GM19240 (cell line): ENCODE measurements at regions not wholly inside any gene's neighbourhood (a gene's known extent, or its start where the extent isn't known, plus 50 kb on each side); places are given as distances from the start of the nearest gene placed in this dataset.
"Not testable (repeated sequence)": the region's sequence is repeated elsewhere in the genome, so short reads cannot be mapped to it uniquely, and the experiment has no call there.

Experiments used
- DNase-seq: peaks from one replicate; pipeline ENCODE4 v3.0.0; 2011; ENCODE audit warnings: low spot score; ENCODE audit not compliant: insufficient read length

DNA sequence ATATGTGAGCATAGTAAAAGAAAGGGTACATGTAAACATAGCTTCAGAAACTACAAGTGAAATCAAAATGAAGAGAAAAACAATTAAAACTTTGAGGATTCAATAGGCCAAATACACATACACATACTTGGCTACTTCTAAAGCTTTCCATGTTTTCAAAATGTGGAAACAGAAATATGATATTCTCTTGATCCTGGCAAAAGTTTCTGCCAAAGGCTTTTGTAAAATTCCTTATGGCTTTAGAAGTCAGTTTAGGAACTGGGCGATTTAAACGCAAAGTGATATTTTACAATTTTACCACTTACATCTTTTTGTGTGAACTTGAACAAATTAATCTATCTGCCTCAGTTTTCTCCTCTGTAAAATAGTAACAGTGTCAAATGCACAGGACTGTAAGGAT is 756.4 kb downstream of the C12orf50 start:
- DNase-seq, result no peak

DNA sequence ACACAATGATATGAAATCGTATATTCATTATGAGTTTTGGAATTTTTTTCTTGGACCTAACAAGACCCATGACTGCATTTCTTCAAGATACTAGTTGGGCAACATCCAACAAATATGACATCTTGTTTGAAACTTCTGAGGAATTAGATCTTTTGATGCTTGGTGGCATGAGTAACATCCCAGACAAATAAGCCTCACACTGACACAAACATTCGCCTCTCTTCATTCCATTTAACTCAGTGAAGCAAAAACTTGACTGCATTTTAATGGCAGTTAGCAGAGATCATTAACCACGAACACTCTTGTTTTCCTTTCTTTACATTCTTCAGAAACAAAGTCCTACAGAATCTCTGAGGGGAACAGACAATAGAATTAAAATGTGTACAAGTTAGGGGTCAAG is 758.3 kb downstream of the C12orf50 start:
- no peak for DNase-seq

DNA sequence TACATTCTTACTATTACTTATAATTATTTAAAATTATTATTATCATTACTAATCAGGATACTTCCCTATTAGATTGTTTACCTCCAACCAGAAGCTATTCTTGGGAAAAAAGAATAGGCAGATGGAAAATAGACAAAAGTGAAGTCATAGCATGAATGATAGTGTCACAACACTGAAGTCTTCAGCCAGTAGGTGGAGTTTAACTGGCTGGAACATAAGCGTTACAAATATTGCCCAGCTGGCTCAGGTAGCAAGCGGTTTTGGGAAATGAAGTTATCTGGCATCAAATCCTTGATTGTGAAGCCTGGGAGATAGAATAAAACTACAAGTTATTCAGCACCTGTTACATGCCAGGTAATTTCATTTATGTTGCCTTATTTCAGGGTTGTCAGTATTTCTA is 762.9 kb downstream of the C12orf50 start:
- DNase-seq, result no peak

GRCh38 chr12:87259391-87259790 is 769.8 kb downstream of the C12orf50 start:
- no peak for DNase-seq

DNA sequence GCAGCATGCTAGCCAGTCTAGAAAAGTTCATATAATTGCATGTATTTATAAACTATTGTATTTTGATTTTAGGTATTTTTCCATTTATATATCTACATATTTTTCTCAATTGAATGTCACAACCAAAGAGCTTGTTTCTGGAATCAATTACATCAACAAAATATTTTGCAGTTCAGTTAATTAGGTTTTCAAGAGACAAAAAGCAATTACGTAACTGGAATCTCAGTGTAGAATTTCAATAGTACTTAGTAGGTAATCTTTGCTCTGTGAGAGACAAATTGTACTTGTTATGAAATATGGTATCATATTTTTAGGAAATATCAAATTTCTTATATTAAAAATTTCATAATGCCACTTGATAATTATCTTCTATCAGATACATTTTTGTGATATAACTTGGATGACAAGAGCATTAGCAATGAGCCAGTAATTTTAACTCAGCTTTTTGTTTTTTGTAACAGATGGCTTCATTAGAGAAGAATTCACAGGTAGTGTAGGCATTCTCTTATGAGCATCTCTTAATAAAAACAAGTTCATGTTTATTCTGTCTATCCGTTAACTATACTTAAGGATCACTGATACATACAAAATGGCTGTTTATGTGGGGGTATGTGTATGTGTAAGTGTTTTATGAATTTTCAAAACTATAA is 774.7 kb downstream of the C12orf50 start:
- no peak for DNase-seq

DNA sequence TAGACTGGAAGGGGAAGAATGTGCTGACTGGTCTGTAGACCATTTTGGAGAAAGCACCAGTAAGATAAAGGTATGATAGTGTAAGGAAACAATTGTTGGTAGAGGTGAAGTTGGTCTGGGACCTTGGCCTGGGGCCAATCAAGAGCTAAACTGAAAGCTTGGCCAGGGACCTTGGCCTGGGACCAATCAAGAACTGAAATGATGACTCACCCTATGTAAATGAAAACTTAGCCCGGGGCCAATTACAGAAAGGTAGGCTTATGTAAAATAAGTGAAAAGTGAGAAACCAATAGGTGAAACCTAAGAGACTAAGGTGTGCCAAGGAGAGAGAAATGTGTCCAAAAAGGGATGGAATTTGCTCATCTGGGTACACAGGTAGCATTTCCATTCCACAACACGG is 776.0 kb downstream of the C12orf50 start:
- no peak for DNase-seq

- no peak for DNase-seq
Measured at GRCh38 chr12:87246726-87247125, 782.5 kb downstream of the C12orf50 start.

DNA sequence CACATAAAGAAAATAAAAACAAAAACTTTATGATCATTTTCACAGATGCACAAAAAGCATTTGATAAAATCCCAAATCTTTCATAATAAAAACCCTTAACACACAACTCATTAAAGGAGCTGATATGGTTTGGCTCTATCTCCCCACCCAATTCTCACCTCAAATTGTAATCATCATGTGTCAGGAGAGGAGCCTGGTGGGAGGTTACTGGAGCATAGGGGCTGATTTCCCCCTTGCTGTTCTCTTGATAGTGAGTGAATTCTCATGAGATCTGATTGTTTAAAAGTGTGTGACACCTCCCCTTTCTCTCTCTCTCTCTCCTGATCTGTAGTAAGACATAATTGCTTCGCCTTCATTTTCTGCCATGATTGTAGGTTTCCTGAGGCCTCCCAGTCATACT is 790.7 kb downstream of the C12orf50 start:
- DNase-seq, result no peak

GRCh38 chr12:87234898-87235297 is 794.3 kb downstream of the C12orf50 start:
- DNase-seq, result no peak

GRCh38 chr12:87233671-87234070 is 795.5 kb downstream of the C12orf50 start:
- no peak for DNase-seq

DNA sequence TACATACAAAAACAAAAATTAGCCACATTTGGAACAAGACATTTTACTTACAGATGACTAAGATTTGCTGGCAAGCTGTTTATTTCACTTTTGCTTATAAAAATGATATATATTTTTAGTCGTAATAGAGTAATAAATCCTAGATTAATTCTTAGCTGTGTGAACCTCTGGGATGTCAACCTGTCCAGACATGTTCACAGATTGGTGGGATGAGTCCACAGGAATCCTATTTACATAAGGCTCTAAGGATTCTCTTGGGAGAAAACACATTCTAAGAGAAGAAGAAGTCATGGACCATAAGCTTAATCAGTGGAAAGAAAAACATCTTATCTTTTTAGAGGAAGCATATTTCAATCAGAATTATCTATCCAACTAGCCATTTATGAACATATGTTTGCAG is 797.4 kb downstream of the C12orf50 start:
- no peak for DNase-seq

DNA sequence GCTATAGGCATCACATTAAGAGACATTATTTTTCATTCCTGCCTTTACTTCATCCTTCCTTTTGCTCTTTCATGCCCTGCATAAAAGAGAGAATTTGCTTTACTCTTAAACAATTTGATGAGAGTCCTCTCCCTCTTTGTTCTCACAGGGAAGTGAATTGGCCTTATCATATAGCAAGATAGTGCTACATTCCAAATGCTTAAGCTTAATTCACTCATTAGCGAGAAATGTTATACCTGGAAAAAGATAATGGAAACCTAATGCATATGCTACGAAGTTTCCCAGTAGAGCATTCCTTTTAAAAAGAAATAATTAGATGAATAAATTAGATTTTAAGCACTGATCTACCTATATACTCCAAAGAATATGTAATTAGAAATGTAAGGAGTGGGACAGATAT is 798.8 kb downstream of the C12orf50 start:
- no peak for DNase-seq

DNA sequence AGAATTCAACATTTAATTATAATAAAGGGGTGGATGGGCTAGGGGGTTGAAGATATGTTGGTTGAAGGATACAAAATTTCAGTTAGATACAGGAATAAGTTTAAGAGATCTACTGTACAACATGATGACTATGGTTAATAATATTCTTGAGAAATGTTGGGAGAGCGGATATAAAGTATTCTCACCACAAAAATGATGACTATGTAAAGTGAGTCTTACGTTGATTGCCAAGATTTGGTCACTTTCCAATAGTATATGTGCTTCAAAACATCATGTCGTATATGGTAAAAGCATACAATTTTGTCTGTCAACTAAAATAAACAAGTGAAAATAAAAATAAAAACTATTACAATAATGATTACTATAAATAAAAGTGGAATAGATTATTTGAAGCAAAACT is 802.0 kb downstream of the C12orf50 start:
- no peak for DNase-seq

DNA sequence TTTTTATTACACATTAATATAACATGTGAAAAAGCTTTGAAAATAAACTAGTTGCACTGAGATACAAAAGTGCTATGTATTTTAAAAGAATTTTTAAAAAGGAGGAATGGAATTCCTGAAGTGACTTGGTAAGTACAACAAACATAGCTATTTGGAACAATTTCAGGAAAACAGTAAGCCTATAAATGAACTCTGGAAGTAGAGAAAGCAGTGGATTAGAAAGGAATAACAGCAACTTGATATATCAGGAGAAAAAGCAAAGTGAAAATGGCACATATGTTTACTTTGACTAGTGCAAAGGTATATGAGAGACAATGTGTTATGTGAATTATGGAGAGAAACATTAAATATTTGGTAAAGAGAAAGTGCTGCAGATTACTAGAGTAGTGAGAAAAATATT is 811.7 kb downstream of the C12orf50 start:
- DNase-seq, result no peak

DNA sequence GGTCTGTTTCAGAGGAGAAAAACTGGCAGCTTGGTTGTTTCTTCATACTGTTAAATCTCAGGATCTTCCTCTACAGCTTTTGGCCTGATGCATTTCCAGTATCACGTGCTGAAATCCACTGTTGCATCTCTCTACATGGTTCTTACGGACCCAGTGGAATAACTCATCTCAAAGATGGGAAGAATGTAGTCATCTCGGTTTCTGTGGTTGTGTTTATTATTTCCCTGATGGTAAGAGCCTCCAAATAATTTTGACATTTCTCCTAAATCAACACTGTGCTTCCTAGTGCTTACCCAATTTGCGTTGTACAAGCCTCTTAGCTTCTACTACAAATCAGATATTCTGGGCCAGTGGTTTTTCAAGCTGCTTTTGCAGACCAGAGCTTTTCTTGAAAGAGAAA is 812.8 kb downstream of the C12orf50 start:
- no peak for DNase-seq

DNA sequence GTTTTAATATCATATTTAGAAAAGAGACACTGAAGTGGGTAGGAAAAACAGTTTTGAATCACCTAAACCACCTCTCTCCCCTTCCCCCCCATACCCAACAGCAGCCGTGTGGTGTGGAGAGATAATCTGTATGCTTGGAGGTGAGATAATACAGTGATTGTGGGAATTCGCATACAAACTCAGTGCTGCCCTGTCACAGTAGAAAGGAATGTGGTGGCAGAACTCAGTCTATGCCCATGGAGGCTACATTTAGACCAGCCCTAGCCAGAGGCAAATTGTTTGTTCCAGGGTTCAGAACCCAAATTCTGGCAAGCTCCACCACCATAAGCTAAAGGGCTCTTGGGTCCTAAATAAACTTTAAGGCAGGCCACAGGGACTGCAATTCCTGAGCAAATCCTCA is 827.0 kb downstream of the C12orf50 start:
- DNase-seq, result no peak

GRCh38 chr12:87201598-87201997 is 827.6 kb downstream of the C12orf50 start:
- no peak for DNase-seq

GRCh38 chr12:87200289-87200979 is 828.8 kb downstream of the C12orf50 start:
- DNase-seq, result no peak

- DNase-seq, result no peak
Measured at GRCh38 chr12:87198181-87198580, 831.0 kb downstream of the C12orf50 start.

GRCh38 chr12:87196321-87196720 is 832.9 kb downstream of the C12orf50 start:
- no peak for DNase-seq

DNA sequence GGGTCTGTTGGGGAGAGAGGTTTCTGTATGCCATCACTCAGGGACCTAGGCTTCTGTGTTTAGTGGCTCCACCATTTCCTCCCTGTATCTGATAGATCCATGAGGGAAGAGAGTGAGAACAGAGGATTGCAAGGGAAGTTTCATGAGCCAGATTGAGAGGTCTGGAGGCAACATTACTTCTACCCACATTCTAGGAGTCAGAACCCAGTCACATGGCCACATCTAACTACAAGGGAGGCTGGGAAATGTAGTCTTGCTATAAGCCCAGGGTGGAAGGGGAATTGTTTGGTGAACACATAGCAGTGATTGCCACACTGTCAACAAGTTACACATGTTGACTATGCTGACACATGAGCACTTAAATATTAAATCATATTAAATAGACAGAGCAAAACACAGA is 834.8 kb downstream of the C12orf50 start:
- not testable (repeated sequence) for DNase-seq

GRCh38 chr12:87185367-87185766 is 843.8 kb downstream of the C12orf50 start:
- no peak for DNase-seq

DNA sequence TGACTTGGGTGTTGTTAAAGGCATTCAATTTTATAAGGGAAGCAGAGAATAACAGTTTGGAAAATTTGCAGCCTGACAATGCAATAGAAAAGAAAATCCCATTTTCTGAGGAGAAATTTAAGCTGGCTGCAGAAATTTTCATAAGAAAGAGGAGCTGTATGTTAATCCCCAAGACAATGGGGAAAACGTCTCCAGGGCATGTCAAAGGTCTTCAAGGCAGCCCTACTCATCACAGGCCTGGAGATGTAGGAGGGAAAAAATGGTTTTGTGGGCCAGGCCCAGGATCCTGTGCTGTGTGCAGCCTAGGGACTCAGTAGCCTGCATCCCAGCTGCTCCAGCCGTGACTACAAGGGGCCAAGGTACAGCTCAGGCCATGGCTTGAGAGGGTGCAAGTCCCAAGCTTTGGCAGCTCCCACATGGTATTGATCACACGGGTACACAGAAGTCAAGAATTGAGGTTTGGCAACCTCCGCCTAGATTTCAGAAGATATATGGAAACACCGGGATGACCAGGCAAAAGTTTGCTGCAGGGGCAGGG is 846.4 kb downstream of the C12orf50 start:
- DNase-seq, result no peak
